HFF-Myc (cell line): ENCODE measurements at regions not wholly inside any gene's neighbourhood (a gene's known extent, or its start where the extent isn't known, plus 50 kb on each side); places are given as distances from the start of the nearest gene placed in this dataset.

ENCODE experiments used
- DNase-seq: peaks from one replicate; pipeline ENCODE4 v3.0.0-alpha.2; 2011; ENCODE audit warnings: low read depth; ENCODE audit errors: extremely low read depth
- H3K4me3 ChIP-seq: replicated peaks from 2 replicates; pipeline ENCODE4 v1.5.1; 2011; ENCODE audit warnings: low read depth, mild to moderate bottlenecking, control low read depth, low read length
- TF ChIP-seq, protein P1 (sequence below): IDR thresholded peaks from 2 replicates; pipeline ENCODE4 v1.5.1; 2012; ENCODE audit warnings: mild to moderate bottlenecking, low read depth, low read length, control low read depth; ENCODE audit errors: missing control alignments

DNA sequence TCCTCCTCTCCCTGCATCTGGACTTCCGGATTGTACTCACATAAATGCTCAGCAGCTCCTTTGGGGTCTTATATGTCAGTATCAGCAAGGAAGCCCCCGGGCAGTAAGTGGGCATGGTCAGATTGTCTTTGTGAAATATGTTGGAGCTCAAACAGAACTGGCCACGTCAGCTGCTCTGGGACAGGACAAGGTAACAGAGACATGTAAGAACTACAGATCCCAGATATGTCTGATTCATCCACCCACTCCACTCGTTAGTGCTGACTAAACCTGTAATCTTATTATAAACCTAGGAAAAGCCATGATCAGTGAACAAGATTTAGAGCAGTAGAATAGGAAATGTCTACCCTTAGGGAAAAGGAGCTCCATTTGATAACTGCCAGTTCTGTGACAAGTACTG is 561.8 kb downstream of the CETN3 start:
- no peak overlapping the region for H3K4me3 ChIP-seq
- DNase-seq = no peak
- TF ChIP-seq, protein P1, sequence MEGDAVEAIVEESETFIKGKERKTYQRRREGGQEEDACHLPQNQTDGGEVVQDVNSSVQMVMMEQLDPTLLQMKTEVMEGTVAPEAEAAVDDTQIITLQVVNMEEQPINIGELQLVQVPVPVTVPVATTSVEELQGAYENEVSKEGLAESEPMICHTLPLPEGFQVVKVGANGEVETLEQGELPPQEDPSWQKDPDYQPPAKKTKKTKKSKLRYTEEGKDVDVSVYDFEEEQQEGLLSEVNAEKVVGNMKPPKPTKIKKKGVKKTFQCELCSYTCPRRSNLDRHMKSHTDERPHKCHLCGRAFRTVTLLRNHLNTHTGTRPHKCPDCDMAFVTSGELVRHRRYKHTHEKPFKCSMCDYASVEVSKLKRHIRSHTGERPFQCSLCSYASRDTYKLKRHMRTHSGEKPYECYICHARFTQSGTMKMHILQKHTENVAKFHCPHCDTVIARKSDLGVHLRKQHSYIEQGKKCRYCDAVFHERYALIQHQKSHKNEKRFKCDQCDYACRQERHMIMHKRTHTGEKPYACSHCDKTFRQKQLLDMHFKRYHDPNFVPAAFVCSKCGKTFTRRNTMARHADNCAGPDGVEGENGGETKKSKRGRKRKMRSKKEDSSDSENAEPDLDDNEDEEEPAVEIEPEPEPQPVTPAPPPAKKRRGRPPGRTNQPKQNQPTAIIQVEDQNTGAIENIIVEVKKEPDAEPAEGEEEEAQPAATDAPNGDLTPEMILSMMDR = no peak

DNA sequence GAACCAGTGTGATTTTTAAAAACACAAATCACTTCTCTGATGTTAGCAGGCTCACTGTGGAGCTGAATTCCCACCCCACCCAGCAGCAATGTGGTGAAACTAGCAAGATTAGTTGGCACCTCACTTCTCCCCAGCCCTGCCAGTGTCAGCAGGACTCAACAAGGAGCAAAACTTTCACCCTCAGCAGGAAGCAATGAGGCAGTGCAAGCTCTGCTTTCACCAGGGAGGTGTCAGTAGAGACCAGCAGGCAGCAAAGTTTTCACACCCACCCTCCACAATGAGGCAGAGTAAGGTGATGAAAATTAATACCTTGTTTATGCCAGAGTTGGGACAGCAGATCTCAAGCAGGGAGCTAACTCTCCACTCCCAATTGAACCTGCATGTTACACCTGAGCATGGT is 565.0 kb downstream of the CETN3 start:
- H3K4me3 ChIP-seq = no peak overlapping the region
- TF ChIP-seq, protein P1 = no peak
- DNase-seq = no peak

DNA sequence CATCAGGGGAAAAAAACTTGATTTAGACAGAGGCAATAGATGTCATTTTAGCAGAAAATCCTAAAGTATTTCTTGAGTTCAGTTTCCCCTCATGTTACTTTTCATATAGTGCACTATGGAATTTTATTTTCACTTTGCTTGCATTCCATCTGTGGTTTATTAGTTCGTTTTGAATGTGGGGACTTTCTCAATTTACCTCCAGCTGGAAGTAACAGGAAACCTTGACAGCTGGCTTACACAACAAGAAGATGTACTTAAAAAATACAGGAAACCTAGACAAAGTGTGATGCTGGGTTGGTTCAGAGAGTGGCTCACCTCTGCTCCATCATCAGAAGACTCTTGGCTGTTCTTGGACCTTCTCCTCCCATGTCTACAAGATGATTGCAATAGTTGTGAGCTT is 567.0 kb downstream of the CETN3 start:
- no peak overlapping the region for H3K4me3 ChIP-seq
- DNase-seq = no peak
- TF ChIP-seq, protein P1 = no peak

DNA sequence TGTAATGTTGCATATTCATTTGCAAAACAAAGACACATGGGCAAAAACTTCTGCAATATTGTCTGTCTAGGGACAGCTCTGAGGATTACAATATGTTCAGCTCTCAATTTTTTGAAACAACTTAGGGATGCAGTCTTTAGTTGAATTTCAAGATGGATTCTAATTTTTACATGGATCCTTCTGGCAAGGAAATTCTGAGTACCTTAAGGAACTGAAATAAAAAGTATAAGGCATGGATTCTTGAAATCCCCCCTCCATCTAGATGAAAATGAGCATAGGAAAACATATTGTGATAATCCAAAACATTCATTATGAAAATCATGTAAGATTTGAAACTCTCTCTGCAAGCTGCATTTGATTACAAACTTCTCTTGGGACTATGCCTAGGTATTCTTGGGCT is 568.6 kb downstream of the CETN3 start:
- TF ChIP-seq, protein P1 = no peak
- DNase-seq = no peak
- no peak overlapping the region for H3K4me3 ChIP-seq

DNA sequence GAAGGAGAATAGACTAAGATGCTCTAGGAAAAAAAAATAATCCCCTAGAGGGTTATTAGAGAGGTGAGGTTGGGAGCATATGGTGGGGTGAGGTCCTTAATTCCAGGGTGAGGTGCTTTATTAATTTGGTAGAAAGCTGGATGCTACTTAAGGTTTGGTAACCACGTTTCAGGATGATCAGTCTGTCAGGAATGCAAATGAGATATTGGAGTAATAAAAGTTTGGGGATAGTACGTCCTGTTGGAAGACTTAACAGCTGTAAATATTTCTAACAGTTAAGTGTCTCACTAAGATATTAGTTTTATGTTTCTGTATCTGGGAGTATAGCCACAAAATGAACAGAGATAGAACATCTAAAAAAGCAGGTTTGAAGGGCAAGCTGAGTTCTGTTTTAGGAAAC is 578.9 kb downstream of the CETN3 start:
- no peak for DNase-seq
- H3K4me3 ChIP-seq = no peak overlapping the region
- TF ChIP-seq, protein P1 = no peak

DNA sequence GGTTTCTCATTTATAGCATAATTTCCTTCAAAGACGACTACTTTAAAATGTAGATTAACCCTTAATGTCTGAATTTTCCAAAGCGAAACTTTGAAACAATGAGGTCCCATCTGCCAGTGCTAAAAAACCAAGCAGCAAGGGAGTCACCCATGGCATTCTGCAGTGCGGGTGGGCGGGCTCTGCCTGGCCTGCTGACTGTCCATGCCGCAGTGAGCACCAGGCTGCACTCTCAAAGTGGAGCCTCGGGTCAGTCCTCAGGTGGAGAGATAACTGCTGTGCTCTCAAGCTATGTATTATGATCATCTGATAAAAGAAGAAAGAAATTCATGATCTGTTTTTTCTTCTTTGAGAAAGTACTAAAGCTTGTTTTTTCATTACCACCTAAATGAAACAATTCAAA is 581.6 kb downstream of the CETN3 start:
- no peak overlapping the region for H3K4me3 ChIP-seq
- TF ChIP-seq, protein P1 = no peak
- DNase-seq = no peak

DNA sequence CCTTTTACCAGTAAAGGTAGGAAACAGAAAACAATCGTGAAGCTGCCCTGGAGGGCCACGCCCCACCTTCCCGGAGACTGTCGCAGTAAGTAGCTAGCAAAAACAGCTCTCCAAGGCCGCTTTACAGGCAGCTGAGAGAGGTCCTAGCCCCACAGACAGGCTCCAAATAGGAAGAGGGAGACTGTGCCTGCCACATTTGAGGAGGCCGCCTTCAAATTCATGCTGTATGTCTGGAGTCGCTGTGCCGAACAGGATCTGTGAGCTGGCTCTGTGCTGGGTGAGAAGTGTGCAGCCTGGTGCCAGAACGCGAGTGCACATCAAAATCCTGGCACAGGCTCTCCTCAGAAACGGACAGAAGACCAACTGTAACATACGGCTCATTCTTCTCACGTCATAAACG is 582.2 kb downstream of the CETN3 start:
- no peak overlapping the region for H3K4me3 ChIP-seq
- TF ChIP-seq, protein P1 = no peak
- no peak for DNase-seq
